Vagina (tissue), 2 donors: ENCODE measurements at regions not wholly inside any gene's neighbourhood (a gene's known extent, or its start where the extent isn't known, plus 50 kb on each side); places are given as distances from the start of the nearest gene placed in this dataset.

Experiments
- DNase-seq, 2 donors: peaks; one replicate each; pipeline ENCODE4 v3.0.0-alpha.2; 2017; ENCODE audit errors: extremely low spot score in 2 of 2
- H3K27ac ChIP-seq: fragments of 200-600 bp; sonication (generic); one replicate; pipeline ENCODE4 v1.5.1; 2019
- H3K27me3 ChIP-seq: fragments of 200-600 bp; sonication (generic); one replicate; pipeline ENCODE4 v1.5.1; 2019
- H3K36me3 ChIP-seq, 2 donors: fragments of 200-600 bp; sonication (generic); one replicate each; pipeline ENCODE4 v1.5.1; 2017 to 2019
- H3K4me1 ChIP-seq: fragments of 200-600 bp; sonication (generic); one replicate; pipeline ENCODE4 v1.5.1; 2019
- H3K4me3 ChIP-seq, 2 donors: fragments of 200-600 bp; sonication (generic); 1 replicate in 1 of 2; 2 replicates in 1 of 2; pipeline ENCODE4 v1.5.1; 2016 to 2019
- H3K9me3 ChIP-seq: fragments of 200-600 bp; sonication (generic); one replicate; pipeline ENCODE4 v1.5.1; 2019
- CTCF ChIP-seq, 3 experiments: fragments of 450-650 bp in 2 of 3; fragments of 200-600 bp in 1 of 3; sonication (generic) in 1 of 3; IDR thresholded peaks; one replicate each; pipeline ENCODE4 v1.5.1; 2017 to 2019; ENCODE audit warnings: antibody characterized with exemption in 3 of 3, mild to moderate bottlenecking in 2 of 3, moderate library complexity in 2 of 3
- POLR2A ChIP-seq, 2 donors: fragments of 450-650 bp; IDR thresholded peaks; one replicate each; pipeline ENCODE4 v1.6.1; 2017; ENCODE audit warnings: antibody characterized with exemption in 2 of 2, mild to moderate bottlenecking in 2 of 2, moderate library complexity in 2 of 2
- POLR2AphosphoS5 ChIP-seq, 2 donors: sonication (generic); formaldehyde crosslinking; IDR thresholded peaks; one replicate each; pipeline ENCODE4 v1.9.0; 2017; ENCODE audit warnings: antibody characterized with exemption in 2 of 2, mild to moderate bottlenecking in 2 of 2, low read depth in 1 of 2; ENCODE audit not compliant: insufficient read depth in 1 of 2
- intact Hi-C: fragments of 100-400 bp; cut with DNase I; formaldehyde crosslinking; loops from one replicate; pipeline ENCODE4 v1.15.1; 2023

GRCh38 chr12:107442326-107442987, 243.1 kb upstream of the PWP1 start:
- peak overlapping the region; percentile 3 to 13 for H3K4me3 ChIP-seq
- no peak for DNase-seq
- peak overlapping the region; percentile 7 for H3K27ac ChIP-seq

GRCh38 chr12:107443320-107444090, 242.1 kb upstream of the PWP1 start:
- H3K27ac ChIP-seq, result no peak overlapping the region
- no peak for DNase-seq
- H3K4me1 ChIP-seq, result no peaks in the 10 kb centered on the region
- no peak for TF ChIP-seq POLR2AphosphoS5 (IDR thresholded peaks at IDR 0.05; ENCODE audit: insufficient read depth in 1 of 2, low read depth in 1 of 2)
- TF ChIP-seq CTCF (IDR thresholded peaks at IDR 0.05), result no peak
- no peak for TF ChIP-seq POLR2A (IDR thresholded peaks at IDR 0.05)
- no peaks in the 10 kb centered on the region for H3K9me3 ChIP-seq
- H3K36me3 ChIP-seq, result no peaks in the 10 kb centered on the region
- intact Hi-C loops, result no loop called here
- no peak overlapping the region for H3K4me3 ChIP-seq
- no peaks in the 10 kb centered on the region for H3K27me3 ChIP-seq

More at GRCh38 chr12:107442326-107442987, 243.1 kb upstream of the PWP1 start:
- no peak for TF ChIP-seq CTCF (IDR thresholded peaks at IDR 0.05)
- no peak for TF ChIP-seq POLR2AphosphoS5 (IDR thresholded peaks at IDR 0.05; ENCODE audit: insufficient read depth in 1 of 2, low read depth in 1 of 2)
- no peak for TF ChIP-seq POLR2A (IDR thresholded peaks at IDR 0.05)
- Histone ChIP-seq H3K27me3 (no peaks in the 10 kb centered on the region), H3K9me3 (no peaks in the 10 kb centered on the region), H3K4me1 (no peaks in the 10 kb centered on the region), H3K36me3 (no peaks in the 10 kb centered on the region)
- intact Hi-C loops, result no loop called here

GRCh38 chr12:107444771-107445170, 240.8 kb upstream of the PWP1 start:
- no peaks in the 10 kb centered on the region for H3K9me3 ChIP-seq
- no peak for DNase-seq
- no peaks in the 10 kb centered on the region for H3K4me1 ChIP-seq
- intact Hi-C loops, result no loop called here
- H3K27me3 ChIP-seq, result no peaks in the 10 kb centered on the region
- H3K27ac ChIP-seq, result no peak overlapping the region
- H3K4me3 ChIP-seq, result no peak overlapping the region
- H3K36me3 ChIP-seq, result no peaks in the 10 kb centered on the region
- TF ChIP-seq POLR2A (IDR thresholded peaks at IDR 0.05), result no peak
- TF ChIP-seq POLR2AphosphoS5 (IDR thresholded peaks at IDR 0.05; ENCODE audit: insufficient read depth in 1 of 2, low read depth in 1 of 2), result no peak
- no peak for TF ChIP-seq CTCF (IDR thresholded peaks at IDR 0.05)

- Histone ChIP-seq H3K9me3 (no peaks in the 10 kb centered on the region), H3K36me3 (no peaks in the 10 kb centered on the region), H3K4me1 (no peaks in the 10 kb centered on the region), H3K27me3 (no peaks in the 10 kb centered on the region), H3K4me3 (no peak overlapping the region), H3K27ac (no peak overlapping the region)
- intact Hi-C loops, result no loop called here
- DNase-seq, result no peak
- TF ChIP-seq POLR2A (IDR thresholded peaks at IDR 0.05), result no peak
Observed at GRCh38 chr12:107446476-107446875, 239.1 kb upstream of the PWP1 start.

GRCh38 chr12:107447336-107447735, 238.3 kb upstream of the PWP1 start:
- H3K27ac ChIP-seq, result no peak overlapping the region

More at GRCh38 chr12:107447336-107447735, 238.3 kb upstream of the PWP1 start:
- H3K36me3 ChIP-seq, result no peaks in the 10 kb centered on the region
- intact Hi-C loops, result no loop called here
- H3K27me3 ChIP-seq, result no peaks in the 10 kb centered on the region
- H3K9me3 ChIP-seq, result no peaks in the 10 kb centered on the region
- H3K4me1 ChIP-seq, result no peaks in the 10 kb centered on the region
- no peak overlapping the region for H3K4me3 ChIP-seq
- no peak for TF ChIP-seq POLR2A (IDR thresholded peaks at IDR 0.05)
- TF ChIP-seq POLR2AphosphoS5 (IDR thresholded peaks at IDR 0.05; ENCODE audit: insufficient read depth in 1 of 2, low read depth in 1 of 2), result no peak
- no peak for TF ChIP-seq CTCF (IDR thresholded peaks at IDR 0.05)
- no peak for DNase-seq
